Right lobe of liver (tissue), 4 donors: ENCODE measurements at regions not wholly inside any gene's neighbourhood (a gene's known extent, or its start where the extent isn't known, plus 50 kb on each side); places are given as distances from the start of the nearest gene placed in this dataset.

Source experiments
- CTCF ChIP-seq, 4 donors: fragments of 200-600 bp in 3 of 4; fragments of 450-650 bp in 1 of 4; IDR thresholded peaks; one replicate each; pipeline versions ENCODE4 v1.5.1 to v1.8.0; 2016 to 2022; ENCODE audit warnings: antibody characterized with exemption in 4 of 4, mild to moderate bottlenecking in 2 of 4
- POLR2A ChIP-seq: fragments of 450-650 bp; IDR thresholded peaks from one replicate; pipeline ENCODE4 v1.6.1; 2017; ENCODE audit warnings: antibody characterized with exemption, mild to moderate bottlenecking
- donor health status: DM: no; HTN: no; CAD: no.
- donor health status: DM: no; HTN: no; CAD: no.
- donor health status: DM: no; HTN: yes; CAD: no.

- TF ChIP-seq CTCF (IDR thresholded peaks at IDR 0.05) (no peak), POLR2A (no peak)
Measured at GRCh38 chr5:39506211-39506610, 81.4 kb upstream of the DAB2 start.
